OCI-LY3 (cell line): ENCODE measurements at regions not wholly inside any gene's neighbourhood (a gene's known extent, or its start where the extent isn't known, plus 50 kb on each side); places are given as distances from the start of the nearest gene placed in this dataset.

Experiments used
- H2AFZ ChIP-seq: fragments of 200-600, 300-600 bp; shearing (Covaris generic); 2 replicates; pipeline ENCODE4 v1.6.0; 2014; ENCODE audit warnings: antibody characterized with exemption, low read depth, low read length
- H3K27ac ChIP-seq: fragments of 200-600, 300-600 bp; sonication (generic); 2 replicates; pipeline ENCODE4 v1.5.1; 2014; ENCODE audit warnings: mild to moderate bottlenecking, low read length, moderate library complexity, mixed read lengths
- H3K27me3 ChIP-seq: fragments of 200-600, 300-600 bp; sonication (generic); 2 replicates; pipeline ENCODE4 v1.6.1; 2014; ENCODE audit warnings: low read depth, low read length, mixed read lengths
- H3K36me3 ChIP-seq: fragments of 200-600, 300-600 bp; sonication (generic); replicated peaks from 2 replicates; pipeline ENCODE3; 2014; ENCODE audit warnings: low read depth, low read length, mixed read lengths
- H3K4me1 ChIP-seq: fragments of 300-600, 200-600 bp; sonication (generic); 2 replicates; pipeline ENCODE4 v1.6.1; 2014; ENCODE audit warnings: low read length, mixed read lengths
- H3K4me2 ChIP-seq: fragments of 200-600, 300-600 bp; sonication (generic); 2 replicates; pipeline ENCODE4 v1.6.1; 2014; ENCODE audit warnings: low read length, mixed read lengths
- H3K4me3 ChIP-seq: fragments of 300-600, 200-600 bp; sonication (generic); 2 replicates; pipeline ENCODE4 v1.5.1; 2014; ENCODE audit warnings: antibody characterized with exemption, mild to moderate bottlenecking, low read length, moderate library complexity
- H3K79me2 ChIP-seq: fragments of 300-600, 200-600 bp; shearing (Covaris generic); 2 replicates; pipeline ENCODE4 v1.6.1; 2014; ENCODE audit warnings: mild to moderate bottlenecking, low read length, mixed read lengths
- H3K9ac ChIP-seq: fragments of 300-600, 200-600 bp; shearing (Covaris generic); 2 replicates; pipeline ENCODE4 v1.6.0; 2014; ENCODE audit warnings: mild to moderate bottlenecking, low read length, moderate library complexity
- H3K9me3 ChIP-seq: fragments of 200-600, 300-600 bp; shearing (Covaris generic); 2 replicates; pipeline ENCODE4 v1.6.1; 2014; ENCODE audit warnings: low read length, mixed read lengths; ENCODE audit not compliant: insufficient read depth
- H4K20me1 ChIP-seq: fragments of 200-600, 300-600 bp; sonication (generic); 2 replicates; pipeline ENCODE4 v1.6.1; 2016; ENCODE audit warnings: low read length, mixed read lengths; ENCODE audit not compliant: insufficient read depth
- CTCF ChIP-seq: fragments of 200-600, 300-600 bp; sonication (generic); IDR thresholded peaks from 2 replicates; pipeline ENCODE4 v1.5.1; 2014; ENCODE audit warnings: antibody characterized with exemption, low read length, low read depth
- EZH2phosphoT487 ChIP-seq: fragments of 200-600 bp; shearing (Covaris generic); IDR thresholded peaks from 2 replicates; pipeline ENCODE4 v1.6.1; 2018; ENCODE audit warnings: antibody characterized with exemption, mixed run types, low read depth

- Histone ChIP-seq H3K79me2 (no peaks in the 10 kb centered on the region), H3K9ac (no peak overlapping the region), H3K4me1 (peaks cover 3% of the 10 kb centered on the region), H2AFZ (no peak overlapping the region), H4K20me1 (no peaks in the 10 kb centered on the region), H3K36me3 (no peaks in the 10 kb centered on the region), H3K27ac (no peak overlapping the region), H3K4me2 (no peak overlapping the region), H3K4me3 (no peak overlapping the region), H3K27me3 (no peaks in the 10 kb centered on the region), H3K9me3 (no peaks in the 10 kb centered on the region)
- TF ChIP-seq EZH2phosphoT487: no peak
- no peak for TF ChIP-seq CTCF
Observed at GRCh38 chr7:121620206-121620605, 224.1 kb upstream of the FAM3C start.

GRCh38 chr7:121618182-121618581 is 222.1 kb upstream of the FAM3C start:
- Histone ChIP-seq H3K27ac (no peak overlapping the region), H3K9me3 (no peaks in the 10 kb centered on the region), H3K4me3 (no peak overlapping the region), H4K20me1 (no peaks in the 10 kb centered on the region), H3K36me3 (no peaks in the 10 kb centered on the region), H3K9ac (no peak overlapping the region), H3K27me3 (no peaks in the 10 kb centered on the region), H3K4me1 (peaks cover 11% of the 10 kb centered on the region), H3K79me2 (no peaks in the 10 kb centered on the region), H2AFZ (no peak overlapping the region), H3K4me2 (no peak overlapping the region)
- TF ChIP-seq EZH2phosphoT487 (no peak), CTCF (no peak)

- no peaks in the 10 kb centered on the region for H4K20me1 ChIP-seq
- TF ChIP-seq EZH2phosphoT487: no peak
- no peak for TF ChIP-seq CTCF
- 0 out of 2 replicates have a peak, but pooled peaks cover 9% of the 10 kb centered on the region for H3K27me3 ChIP-seq
- H2AFZ ChIP-seq: no peak overlapping the region
- H3K79me2 ChIP-seq: no peaks in the 10 kb centered on the region
- no peak overlapping the region for H3K9ac ChIP-seq
- H3K4me3 ChIP-seq: no peak overlapping the region
- H3K27ac ChIP-seq: no peak overlapping the region
- no peaks in the 10 kb centered on the region for H3K36me3 ChIP-seq
- no peak overlapping the region for H3K4me2 ChIP-seq
- no peaks in the 10 kb centered on the region for H3K9me3 ChIP-seq
- peaks cover 16% of the 10 kb centered on the region for H3K4me1 ChIP-seq
Observed at GRCh38 chr7:121610243-121610642, 214.1 kb upstream of the FAM3C start.

DNA sequence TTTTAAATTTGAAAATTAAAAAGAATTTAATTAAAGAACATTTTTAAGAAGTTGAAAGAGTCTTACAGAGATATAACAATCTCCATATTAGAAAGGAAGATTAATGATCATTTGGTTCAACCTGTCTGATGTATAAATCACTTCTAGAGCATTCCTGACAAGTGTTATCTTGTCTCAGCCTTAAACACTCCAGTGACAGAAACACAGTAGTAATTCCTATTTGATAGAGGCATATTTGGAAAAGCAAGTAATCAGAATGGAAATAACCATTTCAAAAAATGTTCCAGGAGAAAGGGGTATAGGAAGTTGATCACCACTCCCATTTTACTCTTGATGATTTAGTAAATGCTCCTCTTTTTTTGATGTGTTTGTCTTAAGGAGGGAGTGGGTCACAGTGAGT is 213.1 kb upstream of the FAM3C start:
- no peak overlapping the region for H2AFZ ChIP-seq
- H4K20me1 ChIP-seq: no peaks in the 10 kb centered on the region
- H3K4me2 ChIP-seq: no peak overlapping the region
- no peaks in the 10 kb centered on the region for H3K79me2 ChIP-seq
- no peak overlapping the region for H3K9ac ChIP-seq
- TF ChIP-seq CTCF: no peak
- TF ChIP-seq EZH2phosphoT487: no peak
- H3K4me3 ChIP-seq: no peak overlapping the region
- H3K36me3 ChIP-seq: no peaks in the 10 kb centered on the region
- no peak overlapping the region for H3K27ac ChIP-seq
- H3K27me3 ChIP-seq: peaks cover 19% of the 10 kb centered on the region; the same call in 1 of the 2 replicates
- H3K9me3 ChIP-seq: no peaks in the 10 kb centered on the region
- H3K4me1 ChIP-seq: peaks cover 8% of the 10 kb centered on the region
